ENCODE measurements at regions not wholly inside any gene's neighbourhood (a gene's known extent, or its start where the extent isn't known, plus 50 kb on each side); places are given as distances from the start of the nearest gene placed in this dataset.

DNA sequence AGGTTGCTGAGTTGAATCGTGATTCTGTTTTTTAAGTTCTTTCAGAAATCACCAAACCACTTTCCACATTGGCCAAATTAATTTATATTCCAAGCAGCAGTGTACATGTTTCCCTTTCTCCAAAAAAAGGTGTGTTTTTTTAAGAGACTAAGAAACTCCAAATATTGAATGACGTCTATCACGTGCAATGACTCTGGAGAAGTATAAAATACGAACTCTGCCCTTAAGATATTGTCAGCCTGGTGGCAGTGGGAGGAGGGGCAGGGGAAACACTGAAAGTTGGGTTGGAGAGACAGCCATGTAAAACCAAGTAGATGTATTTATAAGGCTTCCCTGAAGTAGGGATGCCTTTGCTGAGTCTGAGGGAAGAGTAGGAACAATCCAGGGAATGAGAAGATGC, 50.1 kb upstream of the DHRS4 start:
- TF ChIP-seq CTCF (IDR thresholded peaks at IDR 0.05) (no peak), POLR2A (IDR thresholded peaks at IDR 0.05) (no peak)
